VCaP (cell line): ENCODE measurements at regions not wholly inside any gene's neighbourhood (a gene's known extent, or its start where the extent isn't known, plus 50 kb on each side); places are given as distances from the start of the nearest gene placed in this dataset.

Experiments
- H3K27ac ChIP-seq: fragments of 450-650 bp; 2 replicates; pipeline ENCODE4 v1.5.1; 2017
- CTCF ChIP-seq: fragments of 450-650 bp; conservative IDR thresholded peaks from 2 replicates; pipeline ENCODE4 v1.5.1; 2017; ENCODE audit warnings: mild to moderate bottlenecking, moderate library complexity

- no peak for TF ChIP-seq CTCF
- no peak overlapping the region for H3K27ac ChIP-seq
Observed at GRCh38 chr3:174536319-174536718, 322.8 kb upstream of the NAALADL2 start.

GRCh38 chr3:174538151-174538550 lies 321.0 kb upstream of the NAALADL2 start:
- H3K27ac ChIP-seq: no peak overlapping the region
- no peak for TF ChIP-seq CTCF

GRCh38 chr3:174540116-174540908 lies 318.8 kb upstream of the NAALADL2 start:
- H3K27ac ChIP-seq: no peak overlapping the region
- TF ChIP-seq CTCF: no peak

- no peak for TF ChIP-seq CTCF
- H3K27ac ChIP-seq: no peak overlapping the region
Observed at GRCh38 chr3:174541708-174542315, 317.3 kb upstream of the NAALADL2 start.

- TF ChIP-seq CTCF: no peak
- H3K27ac ChIP-seq: no peak overlapping the region
Observed at GRCh38 chr3:174547801-174548435, 311.2 kb upstream of the NAALADL2 start.

- no peak for TF ChIP-seq CTCF
- no peak overlapping the region for H3K27ac ChIP-seq
Observed at GRCh38 chr3:174548841-174549623, 310.1 kb upstream of the NAALADL2 start.

GRCh38 chr3:174581558-174581957 lies 277.6 kb upstream of the NAALADL2 start:
- H3K27ac ChIP-seq: no peak overlapping the region
- no peak for TF ChIP-seq CTCF
